ENCODE measurements at regions not wholly inside any gene's neighbourhood (a gene's known extent, or its start where the extent isn't known, plus 50 kb on each side); places are given as distances from the start of the nearest gene placed in this dataset.

- H3K4me1 ChIP-seq (ENCODE audit: insufficient read depth, low read length, severe bottlenecking), result no peaks in the 10 kb centered on the region
- no peaks in the 10 kb centered on the region for H3K36me3 ChIP-seq (ENCODE audit: insufficient read depth, low read length)
- no peak overlapping the region for H3K9ac ChIP-seq (ENCODE audit: low read length)
- H3K27me3 ChIP-seq (ENCODE audit: insufficient read depth, low read length), result no peaks in the 10 kb centered on the region
- no peaks in the 10 kb centered on the region for H4K20me1 ChIP-seq (ENCODE audit: insufficient read depth, low read length)
- no peak overlapping the region for H3K27ac ChIP-seq (ENCODE audit: low read depth, low read length, poor library complexity, severe bottlenecking)
- H2AFZ ChIP-seq (ENCODE audit: low read length), result no peak overlapping the region
- no peaks in the 10 kb centered on the region for H3K79me2 ChIP-seq (ENCODE audit: insufficient read depth, low read length)
- H3K4me2 ChIP-seq (ENCODE audit: low read length), result no peak overlapping the region
- H3K9me3 ChIP-seq (ENCODE audit: low read length), result no peaks in the 10 kb centered on the region
- no peaks in the 10 kb centered on the region for H3K9me2 ChIP-seq (ENCODE audit: low read depth, low read length)
- no peaks in the 10 kb centered on the region for H3F3A ChIP-seq (ENCODE audit: insufficient read depth, low read length)
- TF ChIP-seq CTCF (IDR thresholded peaks at IDR 0.05; ENCODE audit: low read length) (no peak), EZH2 (IDR thresholded peaks at IDR 0.05; ENCODE audit: borderline replicate concordance, low read length) (no peak)
- H3K4me3 ChIP-seq (ENCODE audit: low read depth, low read length, poor library complexity, severe bottlenecking), result no peak overlapping the region
Measured at GRCh38 chr2:151197184-151198108, 64.2 kb downstream of the RBM43 start.

- Histone ChIP-seq H3K79me2 (ENCODE audit: insufficient read depth, low read length) (no peaks in the 10 kb centered on the region), H3K9me3 (ENCODE audit: low read length) (no peaks in the 10 kb centered on the region), H3F3A (ENCODE audit: insufficient read depth, low read length) (no peaks in the 10 kb centered on the region), H2AFZ (ENCODE audit: low read length) (no peak overlapping the region), H3K9me2 (ENCODE audit: low read depth, low read length) (no peaks in the 10 kb centered on the region), H4K20me1 (ENCODE audit: insufficient read depth, low read length) (no peaks in the 10 kb centered on the region), H3K27ac (ENCODE audit: low read depth, low read length, poor library complexity, severe bottlenecking) (no peak overlapping the region), H3K4me3 (ENCODE audit: low read depth, low read length, poor library complexity, severe bottlenecking) (no peak overlapping the region), H3K36me3 (ENCODE audit: insufficient read depth, low read length) (no peaks in the 10 kb centered on the region), H3K9ac (ENCODE audit: low read length) (no peak overlapping the region), H3K4me1 (ENCODE audit: insufficient read depth, low read length, severe bottlenecking) (no peaks in the 10 kb centered on the region), H3K27me3 (ENCODE audit: insufficient read depth, low read length) (no peaks in the 10 kb centered on the region), H3K4me2 (ENCODE audit: low read length) (no peak overlapping the region)
- no peak for TF ChIP-seq CTCF (IDR thresholded peaks at IDR 0.05; ENCODE audit: low read length)
Measured at GRCh38 chr2:151193576-151193975, 68.1 kb downstream of the RBM43 start.

- TF ChIP-seq CTCF (IDR thresholded peaks at IDR 0.05; ENCODE audit: low read length) (no peak), EZH2 (IDR thresholded peaks at IDR 0.05; ENCODE audit: borderline replicate concordance, low read length) (no peak)
- H2AFZ ChIP-seq (ENCODE audit: low read length), result no peak overlapping the region
Measured at GRCh38 chr2:151192681-151193080, 69.0 kb downstream of the RBM43 start.

More at GRCh38 chr2:151192681-151193080, 69.0 kb downstream of the RBM43 start:
- Histone ChIP-seq H3K4me3 (ENCODE audit: low read depth, low read length, poor library complexity, severe bottlenecking) (no peak overlapping the region), H3K79me2 (ENCODE audit: insufficient read depth, low read length) (no peaks in the 10 kb centered on the region), H3K27me3 (ENCODE audit: insufficient read depth, low read length) (no peaks in the 10 kb centered on the region), H3K36me3 (ENCODE audit: insufficient read depth, low read length) (no peaks in the 10 kb centered on the region), H3K4me2 (ENCODE audit: low read length) (no peak overlapping the region), H3K27ac (ENCODE audit: low read depth, low read length, poor library complexity, severe bottlenecking) (no peak overlapping the region), H3K9ac (ENCODE audit: low read length) (no peak overlapping the region), H3K9me3 (ENCODE audit: low read length) (no peaks in the 10 kb centered on the region), H4K20me1 (ENCODE audit: insufficient read depth, low read length) (no peaks in the 10 kb centered on the region), H3F3A (ENCODE audit: insufficient read depth, low read length) (no peaks in the 10 kb centered on the region), H3K4me1 (ENCODE audit: insufficient read depth, low read length, severe bottlenecking) (no peaks in the 10 kb centered on the region), H3K9me2 (ENCODE audit: low read depth, low read length) (no peaks in the 10 kb centered on the region)
